Neural progenitor cell (in vitro differentiated cells): ENCODE measurements at regions not wholly inside any gene's neighbourhood (a gene's known extent, or its start where the extent isn't known, plus 50 kb on each side); places are given as distances from the start of the nearest gene placed in this dataset.

Experiments used
- DNase-seq: peaks from one replicate; pipeline ENCODE4 v3.0.0-alpha.2; 2016; ENCODE audit warnings: low spot score
- H2AFZ ChIP-seq: fragments of 200-600 bp; sonication (generic); replicated peaks from 2 replicates; pipeline ENCODE4 v1.6.1; 2016; ENCODE audit warnings: antibody characterized with exemption
- H3F3A ChIP-seq: fragments of 200-600 bp; sonication (generic); 2 replicates; pipeline ENCODE4 v1.6.1; 2016; ENCODE audit warnings: antibody characterized with exemption, low read depth
- H3K27ac ChIP-seq: fragments of 200-600 bp; sonication (generic); 2 replicates; pipeline ENCODE4 v1.5.1; 2016; ENCODE audit warnings: mild to moderate bottlenecking
- H3K27me3 ChIP-seq: fragments of 200-600 bp; sonication (generic); 2 replicates; pipeline ENCODE4 v1.6.1; 2016; ENCODE audit warnings: mild to moderate bottlenecking, moderate library complexity
- H3K36me3 ChIP-seq: fragments of 200-600 bp; sonication (generic); 2 replicates; pipeline ENCODE4 v1.5.1; 2016
- H3K4me1 ChIP-seq: fragments of 200-600 bp; sonication (generic); 2 replicates; pipeline ENCODE4 v1.6.1; 2016; ENCODE audit warnings: mixed run types
- H3K4me2 ChIP-seq: fragments of 200-600 bp; sonication (generic); 2 replicates; pipeline ENCODE4 v1.6.1; 2016
- H3K4me3 ChIP-seq: fragments of 200-600 bp; sonication (generic); 2 replicates; pipeline ENCODE4 v1.5.1; 2016
- H3K79me2 ChIP-seq: fragments of 200-600 bp; sonication (generic); 2 replicates; pipeline ENCODE4 v1.6.1; 2016; ENCODE audit warnings: low read depth
- H3K9ac ChIP-seq: fragments of 200-600 bp; sonication (generic); 2 replicates; pipeline ENCODE4 v1.6.1; 2016
- H3K9me3 ChIP-seq: fragments of 200-600 bp; sonication (generic); 2 replicates; pipeline ENCODE4 v1.5.1; 2016; ENCODE audit warnings: low read depth
- H4K20me1 ChIP-seq: fragments of 200-600 bp; sonication (generic); 2 replicates; pipeline ENCODE4 v1.6.1; 2016; ENCODE audit warnings: low read depth
- H3K27ac Mint-ChIP-seq: 3 replicates; pipeline ENCODE4 v1.8.0; 2021; ENCODE audit warnings: mixed read lengths
- H3K27me3 Mint-ChIP-seq: 2 replicates; pipeline ENCODE4 v1.8.0; 2022; ENCODE audit warnings: low read depth, mild to moderate bottlenecking, inconsistent platforms, moderate library complexity, mixed read lengths; ENCODE audit not compliant: insufficient read depth
- H3K36me3 Mint-ChIP-seq: 3 replicates; pipeline ENCODE4 v1.8.0; 2021; ENCODE audit warnings: mixed read lengths
- H3K4me1 Mint-ChIP-seq: 3 replicates; pipeline ENCODE4 v1.8.0; 2021; ENCODE audit warnings: mixed read lengths
- H3K4me3 Mint-ChIP-seq: 3 replicates; pipeline ENCODE4 v1.8.0; 2021; ENCODE audit warnings: mild to moderate bottlenecking, moderate library complexity, mixed read lengths
- H3K9me3 Mint-ChIP-seq: 3 replicates; pipeline ENCODE4 v1.8.0; 2020; ENCODE audit warnings: mixed read lengths
- EZH2 ChIP-seq: fragments of 200-600 bp; sonication (generic); IDR thresholded peaks from 2 replicates; pipeline ENCODE4 v1.6.1; 2017; ENCODE audit warnings: antibody characterized with exemption, mild to moderate bottlenecking, moderate library complexity
- EZH2phosphoT487 ChIP-seq: fragments of 200-600 bp; sonication (generic); IDR thresholded peaks from 2 replicates; pipeline ENCODE4 v1.6.1; 2017; ENCODE audit warnings: antibody characterized with exemption
- TF ChIP-seq, protein P1 (sequence below): fragments of 200-600 bp; sonication (generic); IDR thresholded peaks from 2 replicates; pipeline ENCODE4 v1.5.1; 2017; ENCODE audit warnings: antibody characterized with exemption, mild to moderate bottlenecking

DNA sequence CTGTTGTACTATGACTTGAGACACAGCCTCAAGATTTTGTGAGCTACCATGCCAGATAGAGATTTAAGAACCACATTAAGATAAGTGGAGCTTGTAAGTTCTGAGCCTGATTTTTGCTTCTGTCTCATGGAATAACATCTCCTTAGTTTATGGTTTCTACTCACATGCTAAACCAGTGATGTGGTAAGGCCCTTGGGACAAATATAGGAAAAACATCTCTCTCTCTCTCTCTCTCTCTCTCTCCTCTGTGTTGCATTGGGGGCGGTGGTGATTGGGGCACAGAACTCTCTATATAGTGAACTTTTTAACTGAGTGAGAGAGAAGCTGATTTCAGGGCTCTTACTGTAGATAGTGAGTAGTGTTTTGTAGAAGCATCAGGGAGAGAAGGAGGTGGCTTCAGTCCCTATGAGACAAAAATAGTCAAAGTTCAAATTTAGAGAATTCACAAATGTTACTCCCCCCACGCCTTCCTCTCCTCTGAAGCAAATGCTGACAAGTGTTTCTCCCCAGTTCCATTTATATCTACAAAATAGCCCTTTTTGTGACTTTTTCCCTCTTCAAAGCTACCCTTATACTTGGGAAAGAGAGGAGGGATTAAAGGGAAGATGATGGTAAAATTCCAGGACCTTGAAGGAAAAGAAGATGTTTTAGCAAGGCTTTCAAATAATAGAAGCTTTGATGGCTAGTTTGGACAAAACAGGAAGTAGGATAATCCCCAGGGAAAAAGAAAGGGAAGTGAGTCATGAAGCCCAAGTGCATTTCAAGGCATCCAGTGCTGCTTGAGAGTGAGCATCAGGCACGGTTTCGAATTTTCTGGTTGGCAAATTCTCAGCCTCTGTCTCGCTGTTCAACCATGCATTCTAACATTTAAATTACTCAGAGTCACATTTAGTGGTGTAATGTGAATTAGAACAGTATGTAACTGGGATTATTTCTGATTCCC lies 134.3 kb upstream of the AP1S2 start:
- H3K4me2 ChIP-seq: no peak overlapping the region
- no peaks in the 10 kb centered on the region for H4K20me1 ChIP-seq
- no peak overlapping the region for H3K27ac ChIP-seq
- no peaks in the 10 kb centered on the region for H3K27me3 Mint-ChIP-seq
- H3K36me3 Mint-ChIP-seq: peaks cover 5% of the 10 kb centered on the region
- H3K27me3 ChIP-seq: no peaks in the 10 kb centered on the region
- H2AFZ ChIP-seq: peak overlapping the region; percentile 28
- no peak overlapping the region for H3K4me3 Mint-ChIP-seq
- H3K79me2 ChIP-seq: no peaks in the 10 kb centered on the region
- H3K27ac Mint-ChIP-seq: no peak overlapping the region
- peaks cover 21% of the 10 kb centered on the region for H3K4me1 Mint-ChIP-seq
- no peaks in the 10 kb centered on the region for H3K36me3 ChIP-seq
- H3K4me3 ChIP-seq: no peak overlapping the region
- H3K9me3 Mint-ChIP-seq: peaks cover 6% of the 10 kb centered on the region
- peaks cover 4% of the 10 kb centered on the region for H3K4me1 ChIP-seq
- TF ChIP-seq, protein P1, sequence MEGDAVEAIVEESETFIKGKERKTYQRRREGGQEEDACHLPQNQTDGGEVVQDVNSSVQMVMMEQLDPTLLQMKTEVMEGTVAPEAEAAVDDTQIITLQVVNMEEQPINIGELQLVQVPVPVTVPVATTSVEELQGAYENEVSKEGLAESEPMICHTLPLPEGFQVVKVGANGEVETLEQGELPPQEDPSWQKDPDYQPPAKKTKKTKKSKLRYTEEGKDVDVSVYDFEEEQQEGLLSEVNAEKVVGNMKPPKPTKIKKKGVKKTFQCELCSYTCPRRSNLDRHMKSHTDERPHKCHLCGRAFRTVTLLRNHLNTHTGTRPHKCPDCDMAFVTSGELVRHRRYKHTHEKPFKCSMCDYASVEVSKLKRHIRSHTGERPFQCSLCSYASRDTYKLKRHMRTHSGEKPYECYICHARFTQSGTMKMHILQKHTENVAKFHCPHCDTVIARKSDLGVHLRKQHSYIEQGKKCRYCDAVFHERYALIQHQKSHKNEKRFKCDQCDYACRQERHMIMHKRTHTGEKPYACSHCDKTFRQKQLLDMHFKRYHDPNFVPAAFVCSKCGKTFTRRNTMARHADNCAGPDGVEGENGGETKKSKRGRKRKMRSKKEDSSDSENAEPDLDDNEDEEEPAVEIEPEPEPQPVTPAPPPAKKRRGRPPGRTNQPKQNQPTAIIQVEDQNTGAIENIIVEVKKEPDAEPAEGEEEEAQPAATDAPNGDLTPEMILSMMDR: no peak
- no peak for TF ChIP-seq EZH2
- no peak for TF ChIP-seq EZH2phosphoT487
- no peaks in the 10 kb centered on the region for H3K9me3 ChIP-seq
- H3F3A ChIP-seq: no peaks in the 10 kb centered on the region
- DNase-seq: no peak
- no peak overlapping the region for H3K9ac ChIP-seq

DNA sequence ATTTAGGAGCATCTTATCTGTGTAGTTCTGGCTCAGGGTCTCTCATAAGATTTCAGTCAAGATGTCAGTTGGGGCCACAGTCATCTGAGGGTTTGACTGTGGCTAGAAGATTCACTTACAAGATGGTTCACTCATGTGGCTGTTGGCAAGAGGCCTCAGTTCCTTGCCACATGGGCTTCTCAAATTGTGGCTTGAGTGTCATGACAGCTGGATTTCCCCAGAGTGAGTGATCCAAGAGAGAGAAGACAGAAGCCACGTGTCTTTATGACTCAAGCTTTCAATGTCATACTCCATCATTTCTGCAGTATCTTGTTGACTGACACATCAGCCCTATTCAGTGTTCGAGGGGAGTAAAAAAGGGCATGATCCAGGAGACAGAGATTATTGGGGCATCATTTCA lies 131.3 kb upstream of the AP1S2 start:
- Histone ChIP-seq H3K9me3 (no peaks in the 10 kb centered on the region), H2AFZ (no peak overlapping the region), H3K4me1 (peaks cover 15% of the 10 kb centered on the region), H4K20me1 (no peaks in the 10 kb centered on the region), H3F3A (no peaks in the 10 kb centered on the region), H3K4me2 (no peak overlapping the region), H3K27ac (no peak overlapping the region), H3K9ac (no peak overlapping the region), H3K27me3 (no peaks in the 10 kb centered on the region), H3K36me3 (no peaks in the 10 kb centered on the region), H3K79me2 (no peaks in the 10 kb centered on the region), H3K4me3 (no peak overlapping the region)
- TF ChIP-seq, protein P1: no peak
- no peak for TF ChIP-seq EZH2
- no peak for TF ChIP-seq EZH2phosphoT487
- no peak for DNase-seq
- Mint-ChIP-seq H3K27me3 (no peaks in the 10 kb centered on the region), H3K4me1 (peaks cover 23% of the 10 kb centered on the region), H3K36me3 (peaks cover 5% of the 10 kb centered on the region), H3K27ac (no peak overlapping the region), H3K9me3 (peaks cover 3% of the 10 kb centered on the region), H3K4me3 (no peak overlapping the region)

- Histone ChIP-seq H2AFZ (no peak overlapping the region), H3K27me3 (no peaks in the 10 kb centered on the region), H3K27ac (no peak overlapping the region), H3F3A (no peaks in the 10 kb centered on the region), H3K4me3 (no peak overlapping the region), H3K79me2 (no peaks in the 10 kb centered on the region), H3K9ac (no peak overlapping the region), H3K4me2 (no peak overlapping the region), H3K4me1 (peaks cover 11% of the 10 kb centered on the region), H4K20me1 (no peaks in the 10 kb centered on the region), H3K9me3 (no peaks in the 10 kb centered on the region), H3K36me3 (no peaks in the 10 kb centered on the region)
- DNase-seq: no peak
- no peak for TF ChIP-seq EZH2
- TF ChIP-seq, protein P1: no peak
- TF ChIP-seq EZH2phosphoT487: no peak
- peaks cover 3% of the 10 kb centered on the region for H3K9me3 Mint-ChIP-seq
- H3K36me3 Mint-ChIP-seq: peaks cover 5% of the 10 kb centered on the region
- H3K27me3 Mint-ChIP-seq: no peaks in the 10 kb centered on the region
- no peak overlapping the region for H3K4me3 Mint-ChIP-seq
- H3K4me1 Mint-ChIP-seq: peaks cover 9% of the 10 kb centered on the region
- H3K27ac Mint-ChIP-seq: no peak overlapping the region
These were observed 128.4 kb upstream of the AP1S2 start for GRCh38 chrX:15983034-15983433.
